Kasumi-1 (cell line): ENCODE measurements at regions not wholly inside any gene's neighbourhood (a gene's known extent, or its start where the extent isn't known, plus 50 kb on each side); places are given as distances from the start of the nearest gene placed in this dataset.

Source experiments
- DNase-seq, 2 experiments: peaks; one replicate each; lab custom pipeline; 2025; lab: John Stamatoyannopoulos, UW

- no peak for DNase-seq
Observed at GRCh38 chrX:121102101-121102500, 54.7 kb downstream of the GLUD2 start.

DNA sequence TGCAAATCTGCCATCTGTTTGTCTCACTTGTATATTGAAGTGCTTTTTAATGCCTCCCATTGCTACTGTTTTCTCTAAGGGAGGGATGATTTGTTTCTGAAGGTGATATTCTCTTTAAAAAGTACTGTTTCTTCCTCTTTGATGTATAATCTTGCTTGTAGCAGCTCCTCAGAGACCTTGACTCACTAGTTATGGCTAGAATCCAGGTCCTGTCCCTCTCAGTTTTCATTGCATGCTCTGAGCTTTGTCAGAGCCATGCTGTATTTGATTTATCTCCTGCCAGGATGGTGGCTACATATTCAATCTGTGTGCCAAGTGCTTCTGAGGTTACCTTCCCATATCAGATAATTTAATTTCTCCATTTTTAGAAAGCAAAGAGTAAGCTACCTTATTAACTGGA is 56.0 kb downstream of the GLUD2 start:
- no peak for DNase-seq

GRCh38 chrX:121106484-121107235 is 59.2 kb downstream of the GLUD2 start:
- no peak for DNase-seq

GRCh38 chrX:121109986-121110385 is 62.6 kb downstream of the GLUD2 start:
- no peak for DNase-seq

GRCh38 chrX:121110536-121110935 is 63.1 kb downstream of the GLUD2 start:
- no peak for DNase-seq

DNA sequence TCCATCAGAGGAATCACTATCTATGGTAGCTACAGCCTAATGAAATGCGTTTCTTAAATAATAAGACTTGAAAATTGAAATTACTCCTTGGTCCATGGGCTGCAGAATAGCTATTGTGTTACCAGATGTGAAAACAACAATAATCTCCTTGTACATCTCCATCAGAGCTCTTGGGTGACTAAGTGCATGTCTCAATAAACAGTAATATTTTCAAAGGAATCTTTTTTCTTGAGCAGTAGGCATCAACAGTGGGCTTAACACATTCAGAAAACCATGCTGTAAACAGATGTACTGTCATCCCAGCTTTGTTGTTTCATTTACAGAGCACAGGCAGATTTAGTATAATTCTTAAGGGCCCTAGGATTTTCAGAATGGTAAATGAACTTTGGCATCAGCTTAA is 67.3 kb downstream of the GLUD2 start:
- no peak for DNase-seq

DNA sequence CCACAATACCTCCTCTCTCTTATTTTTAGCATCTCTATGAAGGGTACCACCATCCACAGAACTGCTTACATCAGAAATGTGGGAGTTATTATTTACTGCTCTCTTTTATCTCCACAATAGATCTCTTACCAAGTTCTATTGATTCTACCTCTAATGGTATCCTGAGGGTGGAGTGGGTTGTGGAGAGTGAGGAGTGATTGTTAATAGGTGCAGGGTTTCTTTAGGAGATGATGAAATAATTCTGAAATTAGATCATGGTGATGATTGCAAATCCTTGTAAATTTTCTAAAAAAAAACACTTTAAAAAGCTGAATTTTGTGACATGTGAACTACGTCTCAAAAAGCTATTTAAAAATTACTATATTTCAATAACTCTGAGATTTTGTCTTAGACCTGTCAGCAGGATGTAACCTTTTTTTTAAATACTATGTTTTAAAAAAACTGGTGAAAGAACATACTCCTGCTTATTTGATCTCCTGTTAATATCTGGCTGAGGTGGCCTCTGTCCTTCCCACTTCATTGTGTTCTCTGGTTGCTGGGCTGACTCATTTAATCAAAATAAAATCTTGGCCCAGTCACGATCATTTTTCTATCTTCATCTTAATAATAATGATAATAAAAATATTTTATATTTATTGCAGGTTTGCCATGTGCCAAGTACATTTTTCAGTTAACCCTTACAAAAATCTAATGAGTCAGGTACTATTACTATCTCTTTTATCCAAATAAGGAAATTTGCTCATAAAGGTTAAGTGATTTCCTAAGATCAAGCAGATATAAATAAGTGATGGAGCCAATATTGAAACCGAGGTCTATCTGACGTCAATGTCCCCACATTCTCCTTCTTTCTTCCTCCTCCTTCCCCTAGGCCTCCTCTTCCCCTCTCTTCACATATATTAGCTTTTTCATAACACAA is 73.5 kb downstream of the GLUD2 start:
- DNase-seq = no peak

DNA sequence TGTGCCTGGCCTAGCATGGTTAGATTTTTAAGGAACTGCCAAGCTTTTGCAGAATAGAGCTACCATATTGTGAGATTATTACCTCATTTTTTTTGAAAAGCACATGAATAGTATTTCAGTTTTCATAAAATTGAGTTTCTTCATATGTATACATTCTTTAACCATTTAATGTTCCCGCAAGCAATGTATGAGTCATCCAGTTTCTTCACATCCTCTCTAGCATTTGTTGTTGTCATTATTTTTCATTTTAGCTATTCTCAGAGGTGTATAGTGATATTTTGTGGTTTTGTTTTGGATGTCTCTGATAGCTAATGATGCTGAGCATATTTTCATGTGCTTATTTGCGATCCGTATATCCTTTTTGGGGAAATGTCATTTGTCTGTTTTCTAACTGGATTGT is 74.9 kb downstream of the GLUD2 start:
- DNase-seq = no peak

GRCh38 chrX:121128925-121129877 is 81.8 kb downstream of the GLUD2 start:
- no peak for DNase-seq

GRCh38 chrX:121132675-121133074 is 85.3 kb downstream of the GLUD2 start:
- no peak for DNase-seq

DNA sequence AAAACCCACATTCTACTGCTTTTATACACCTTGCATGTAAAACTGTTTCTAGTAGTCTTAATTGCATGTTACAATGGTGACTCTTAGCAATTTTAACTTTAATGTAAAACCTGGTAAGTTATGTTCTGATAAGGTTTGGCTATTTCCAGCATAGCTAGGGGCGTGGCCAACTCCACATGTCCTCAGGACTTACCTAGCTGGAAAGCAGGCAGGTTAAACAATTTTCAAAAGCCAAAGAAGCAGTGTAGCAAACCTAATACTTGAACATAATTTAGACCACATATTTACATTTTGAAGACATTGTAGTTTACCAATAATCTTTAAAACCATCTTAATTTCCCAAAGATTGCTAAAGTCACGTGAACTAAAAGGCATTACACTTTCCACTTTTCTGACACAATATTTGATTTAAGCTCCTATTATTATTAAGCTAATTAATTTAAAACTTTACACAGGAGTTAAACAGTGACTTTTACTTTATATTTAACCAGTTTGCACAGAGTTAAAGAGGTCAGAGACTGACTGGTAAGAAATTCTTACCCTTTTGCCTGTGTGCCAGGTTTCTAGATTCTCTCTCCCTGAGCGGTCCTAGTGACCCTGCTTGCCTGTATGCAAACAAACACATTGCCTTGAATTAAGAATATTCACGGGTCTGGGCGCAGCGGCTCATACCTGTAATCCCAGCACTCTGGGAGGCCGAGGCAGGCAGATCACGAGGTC is 88.2 kb downstream of the GLUD2 start:
- no peak for DNase-seq

GRCh38 chrX:121146059-121146628 is 98.7 kb downstream of the GLUD2 start:
- DNase-seq = peak; percentile 1 to 3

DNA sequence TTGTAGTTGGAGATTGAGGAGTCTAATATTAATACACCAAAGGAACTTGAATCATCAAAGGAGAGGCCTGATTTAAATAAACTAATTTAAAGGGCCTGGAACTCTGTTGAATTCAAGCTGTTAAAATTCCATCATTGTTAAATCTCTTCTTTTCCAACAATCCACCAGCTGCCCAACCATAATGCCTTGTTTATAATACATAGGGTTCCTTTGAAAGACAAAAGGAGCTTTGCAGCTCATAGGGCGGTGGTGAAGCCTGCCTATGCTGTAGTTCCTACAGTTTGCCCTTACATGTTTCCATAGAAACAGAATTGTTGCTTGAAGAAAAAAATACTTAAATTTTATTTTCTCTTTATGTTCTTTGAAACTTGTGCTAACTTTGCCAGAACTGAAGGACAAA is 102.8 kb downstream of the GLUD2 start:
- no peak for DNase-seq

GRCh38 chrX:121151293-121151692 is 103.9 kb downstream of the GLUD2 start:
- peak; percentile 25 to 28 for DNase-seq

GRCh38 chrX:121154858-121155404 is 107.5 kb downstream of the GLUD2 start:
- no peak for DNase-seq

- no peak for DNase-seq
Observed at GRCh38 chrX:121160987-121161386, 113.6 kb downstream of the GLUD2 start.

DNA sequence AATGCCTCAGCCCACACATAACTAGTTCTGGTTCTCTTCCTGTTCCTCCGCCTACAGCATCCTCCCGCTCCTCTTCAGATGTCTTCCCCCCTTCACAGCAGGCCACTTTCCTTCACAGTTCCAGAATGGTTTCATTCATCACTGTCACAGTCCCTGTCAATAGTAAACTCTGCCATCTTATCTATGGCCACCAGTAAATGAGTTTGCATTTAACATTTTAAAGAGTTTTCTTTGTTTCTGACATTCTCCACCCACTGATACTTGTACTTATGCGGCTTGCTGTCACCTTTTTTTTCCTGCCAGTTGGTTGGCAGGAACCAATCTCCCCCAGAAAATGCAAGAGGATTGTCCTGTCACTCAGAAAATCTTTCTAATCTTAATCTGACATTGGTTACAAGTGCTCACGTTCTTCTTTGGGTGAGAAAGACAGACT is 114.1 kb downstream of the GLUD2 start:
- DNase-seq = no peak

- DNase-seq = no peak
Observed at GRCh38 chrX:121163443-121163842, 116.0 kb downstream of the GLUD2 start.

GRCh38 chrX:121165930-121166359 is 118.5 kb downstream of the GLUD2 start:
- no peak for DNase-seq
